T-cell (primary cell): ENCODE measurements at regions not wholly inside any gene's neighbourhood (a gene's known extent, or its start where the extent isn't known, plus 50 kb on each side); places are given as distances from the start of the nearest gene placed in this dataset.

Experiments used
- ATAC-seq, 4 experiments: fragments of 200-7000 bp in 3 of 4; fragments of 150-1000 bp in 1 of 4; cut with Tn5 transposase; replicated peaks in 1 of 4; 1 replicate in 3 of 4; 2 replicates in 1 of 4; pipeline ENCODE4 v1.10.0; 2021; ENCODE audit warnings: moderate library complexity in 3 of 4, mild to moderate bottlenecking in 2 of 4, moderate number of reproducible peaks in 1 of 4
- CTCF ChIA-PET, 2 donors: fragments of 300-600 bp; sonication (Branson Sonifier 250); formaldehyde crosslinking; loops; one replicate each; lab custom pipeline; 2022; ENCODE audit warnings: antibody characterized with exemption in 2 of 2; lab: Charles Lee
- POLR2A ChIA-PET, 2 donors: fragments of 300-600 bp; sonication (Branson Sonifier 250); formaldehyde crosslinking; loops; one replicate each; lab custom pipeline; 2022; ENCODE audit warnings: antibody characterized with exemption in 2 of 2; lab: Charles Lee
- DNase-seq, 35 experiments: peaks; one replicate each; pipeline versions ENCODE4 v3.0.0 to v3.0.0-alpha.2; 2013 to 2023
- H3K27ac ChIP-seq: one replicate; pipeline ENCODE4 v1.5.1; 2013; ENCODE audit warnings: low read length
- H3K27me3 ChIP-seq, 2 experiments: replicated peaks in 1 of 2; 1 replicate in 1 of 2; 2 replicates in 1 of 2; pipeline versions ENCODE4 v1.6.1 to v1.7.0; 2013; ENCODE audit warnings: low read length in 1 of 2, mixed read lengths in 1 of 2; ENCODE audit not compliant: control insufficient read depth in 2 of 2, insufficient read depth in 2 of 2; ENCODE audit errors: extremely low read depth in 1 of 2
- H3K36me3 ChIP-seq, 2 donors: 1 replicate in 1 of 2; 2 replicates in 1 of 2; pipeline versions ENCODE4 v1.6.1 to v1.7.0; 2013; ENCODE audit warnings: low read length in 1 of 2; ENCODE audit not compliant: control insufficient read depth in 2 of 2, insufficient read depth in 1 of 2; ENCODE audit errors: extremely low read depth in 1 of 2
- H3K4me1 ChIP-seq, 2 experiments: 1 replicate in 1 of 2; 2 replicates in 1 of 2; pipeline versions ENCODE4 v1.6.1 to v1.7.0; 2013; ENCODE audit warnings: low read length in 2 of 2, mixed read lengths in 1 of 2; ENCODE audit not compliant: insufficient read depth in 2 of 2, control insufficient read depth in 1 of 2; ENCODE audit errors: extremely low read depth in 1 of 2
- H3K4me3 ChIP-seq, 2 donors: 1 replicate in 1 of 2; 2 replicates in 1 of 2; pipeline versions ENCODE4 v1.5.1 to v1.7.0; 2013; ENCODE audit warnings: mild to moderate bottlenecking in 2 of 2, low read length in 1 of 2, moderate library complexity in 1 of 2; ENCODE audit not compliant: control insufficient read depth in 1 of 2; ENCODE audit errors: extremely low read depth in 1 of 2
- H3K9me3 ChIP-seq: 2 replicates; pipeline ENCODE4 v1.7.0; 2013
- H3K27ac Mint-ChIP-seq, 2 donors: one replicate each; pipeline ENCODE4 v1.8.0; 2020 to 2021; ENCODE audit warnings: mild to moderate bottlenecking in 2 of 2, mixed read lengths in 2 of 2
- H3K27me3 Mint-ChIP-seq, 2 donors: one replicate each; pipeline ENCODE4 v1.8.0; 2021 to 2022; ENCODE audit warnings: mixed read lengths in 2 of 2
- H3K36me3 Mint-ChIP-seq: one replicate; pipeline ENCODE4 v1.8.0; 2021; ENCODE audit warnings: mixed read lengths
- H3K4me1 Mint-ChIP-seq, 3 donors: one replicate each; pipeline ENCODE4 v1.8.0; 2020 to 2022; ENCODE audit warnings: mixed read lengths in 3 of 3, mild to moderate bottlenecking in 1 of 3
- H3K4me3 Mint-ChIP-seq, 3 donors: one replicate each; pipeline ENCODE4 v1.8.0; 2020 to 2022; ENCODE audit warnings: mild to moderate bottlenecking in 3 of 3, mixed read lengths in 3 of 3, moderate library complexity in 3 of 3
- H3K9me3 Mint-ChIP-seq, 3 donors: one replicate each; pipeline ENCODE4 v1.8.0; 2020 to 2022; ENCODE audit warnings: mixed read lengths in 3 of 3
- WGBS: methylation state at CpG from one replicate; pipeline ENCODE4 v1.1.5; 2013; ENCODE audit warnings: missing lambda C conversion rate; ENCODE audit not compliant: insufficient coverage; 5-methylcytosine and 5-hydroxymethylcytosine counted together

DNA sequence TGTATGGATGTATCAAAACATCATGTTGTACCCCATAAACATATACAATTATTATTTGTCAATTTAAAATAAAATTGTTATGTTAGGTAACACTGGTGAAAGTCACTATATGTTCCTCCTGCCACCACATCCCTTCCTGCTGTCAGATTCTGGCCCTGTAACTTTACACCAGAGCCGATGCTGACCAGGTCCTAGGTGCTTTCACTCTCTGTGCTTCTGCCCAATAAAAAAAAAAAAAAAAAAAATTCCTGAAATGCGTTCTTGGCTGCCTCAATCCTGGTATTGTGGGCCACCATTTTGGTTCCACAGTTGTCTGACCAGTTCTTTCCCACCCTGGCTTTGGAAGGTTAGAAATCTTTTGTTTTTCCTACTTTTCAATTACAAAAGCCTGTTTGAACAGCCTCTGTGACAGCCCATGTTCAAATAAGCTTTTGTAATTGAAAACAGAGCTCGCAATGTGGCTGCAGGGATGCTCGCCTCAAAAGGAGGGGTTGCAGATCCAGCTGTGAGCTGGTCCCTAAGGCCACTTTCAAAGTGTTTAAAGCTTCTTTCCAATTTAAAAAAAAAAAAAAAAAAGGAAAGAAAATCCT, 831.0 kb upstream of the EEF2KMT start:
- 33% methylated on average over 1 of the region's 4 CpGs for WGBS
- H3K27ac ChIP-seq = no peak overlapping the region
- H3K4me1 Mint-ChIP-seq = no peaks in the 10 kb centered on the region
- no peaks in the 10 kb centered on the region for H3K36me3 Mint-ChIP-seq
- DNase-seq (no peak), ATAC-seq (no peak)
- no peak overlapping the region for H3K4me3 Mint-ChIP-seq
- H3K36me3 ChIP-seq = no peaks in the 10 kb centered on the region
- no peak overlapping the region for H3K27ac Mint-ChIP-seq
- ChIA-PET CTCF (no interaction called here), POLR2A (no interaction called here)
- no peaks in the 10 kb centered on the region for H3K27me3 Mint-ChIP-seq
- H3K9me3 ChIP-seq = no peaks in the 10 kb centered on the region
- peaks cover 17 to 30% (median 22%) of the 10 kb centered on the region in 3 donors for H3K9me3 Mint-ChIP-seq
- no peak overlapping the region for H3K4me3 ChIP-seq
- no peaks in the 10 kb centered on the region for H3K27me3 ChIP-seq
- no peaks in the 10 kb centered on the region for H3K4me1 ChIP-seq

DNA sequence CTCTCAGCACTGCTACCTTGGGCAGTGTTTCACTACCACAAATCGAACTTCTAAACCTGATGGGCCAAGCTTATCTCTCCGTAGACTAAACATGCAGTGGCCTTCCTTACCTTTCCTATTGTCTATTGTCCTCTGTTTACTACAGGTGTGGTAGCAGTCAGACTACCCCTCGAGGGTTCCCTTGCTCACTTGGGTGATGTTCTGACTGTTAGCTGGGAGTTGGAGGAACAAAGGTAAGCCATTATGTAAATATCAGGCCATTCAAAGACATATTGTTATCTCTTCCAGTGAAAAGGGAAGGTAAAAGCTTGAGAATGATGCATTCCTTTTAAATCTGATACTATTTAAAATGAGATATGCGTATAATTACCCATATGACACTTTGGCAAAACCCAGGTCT, 828.3 kb upstream of the EEF2KMT start:
- Histone ChIP-seq H3K27me3 (no peaks in the 10 kb centered on the region), H3K4me1 (no peaks in the 10 kb centered on the region), H3K36me3 (no peaks in the 10 kb centered on the region), H3K27ac (no peak overlapping the region), H3K4me3 (no peak overlapping the region), H3K9me3 (no peaks in the 10 kb centered on the region)
- no peaks in the 10 kb centered on the region for H3K27me3 Mint-ChIP-seq
- WGBS = 92% methylated on average over 2 of the region's 4 CpGs
- POLR2A ChIA-PET = no interaction called here
- H3K27ac Mint-ChIP-seq = no peak overlapping the region
- no peak overlapping the region for H3K4me3 Mint-ChIP-seq
- DNase-seq = no peak
- no peaks in the 10 kb centered on the region for H3K4me1 Mint-ChIP-seq
- CTCF ChIA-PET = interaction anchor here in 1 of 2 donors (0.6 kb wide), 1 partner anchor 29 kb away, joined by 5 read pairs; no protein-coding TSS in a partner anchor
- H3K36me3 Mint-ChIP-seq = no peaks in the 10 kb centered on the region
- peaks cover 11 to 25% (median 20%) of the 10 kb centered on the region in 3 donors for H3K9me3 Mint-ChIP-seq
- no peak for ATAC-seq

DNA sequence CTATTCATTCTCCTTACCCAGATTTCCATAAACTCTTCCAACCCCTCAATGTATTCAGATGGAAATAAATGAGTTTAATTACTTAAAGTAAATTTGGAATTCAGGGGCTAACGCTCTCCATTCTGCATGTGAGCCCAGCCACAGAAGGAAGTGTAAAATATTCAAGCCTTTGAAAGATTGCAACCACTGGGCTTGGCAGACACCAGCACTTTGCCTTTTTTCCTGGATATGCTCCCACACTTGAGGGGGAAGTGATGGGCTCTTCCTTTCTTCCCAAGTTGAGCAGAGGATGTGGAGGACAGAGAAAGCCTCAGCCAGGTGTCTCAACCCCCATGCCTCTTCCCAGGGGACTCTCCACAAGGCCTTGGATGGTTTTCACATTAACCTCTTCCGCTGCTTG, 825.1 kb upstream of the EEF2KMT start:
- no CpG with 5 or more reads among the region's 2 CpGs for WGBS
- no peaks in the 10 kb centered on the region for H3K4me1 Mint-ChIP-seq
- no peak overlapping the region for H3K4me3 Mint-ChIP-seq
- Histone ChIP-seq H3K4me3 (no peak overlapping the region), H3K27me3 (no peaks in the 10 kb centered on the region), H3K27ac (no peak overlapping the region), H3K36me3 (no peaks in the 10 kb centered on the region), H3K9me3 (no peaks in the 10 kb centered on the region), H3K4me1 (no peaks in the 10 kb centered on the region)
- no peak overlapping the region for H3K27ac Mint-ChIP-seq
- H3K9me3 Mint-ChIP-seq = peaks cover 9 to 27% (median 18%) of the 10 kb centered on the region in 3 donors
- DNase-seq = no peak
- POLR2A ChIA-PET = no interaction called here
- H3K27me3 Mint-ChIP-seq = no peaks in the 10 kb centered on the region
- ATAC-seq = no peak
- H3K36me3 Mint-ChIP-seq = no peaks in the 10 kb centered on the region
- CTCF ChIA-PET = no interaction called here

GRCh38 chr16:5918567-5919130, 821.1 kb upstream of the EEF2KMT start:
- H3K4me1 Mint-ChIP-seq = no peaks in the 10 kb centered on the region
- Histone ChIP-seq H3K27me3 (peaks cover 0 to 2% of the 10 kb centered on the region in 2 experiments), H3K4me1 (no peaks in the 10 kb centered on the region), H3K9me3 (no peaks in the 10 kb centered on the region), H3K4me3 (no peak overlapping the region), H3K27ac (no peak overlapping the region), H3K36me3 (no peaks in the 10 kb centered on the region)
- DNase-seq (no peak), ATAC-seq (no peak)
- POLR2A ChIA-PET = no interaction called here
- no peak overlapping the region for H3K4me3 Mint-ChIP-seq
- peaks cover 12 to 16% (median 15%) of the 10 kb centered on the region in 3 donors for H3K9me3 Mint-ChIP-seq
- 54% methylated on average over 3 of the region's 4 CpGs for WGBS
- H3K27me3 Mint-ChIP-seq = no peaks in the 10 kb centered on the region
- H3K27ac Mint-ChIP-seq = no peak overlapping the region
- CTCF ChIA-PET = no interaction called here
- no peaks in the 10 kb centered on the region for H3K36me3 Mint-ChIP-seq

DNA sequence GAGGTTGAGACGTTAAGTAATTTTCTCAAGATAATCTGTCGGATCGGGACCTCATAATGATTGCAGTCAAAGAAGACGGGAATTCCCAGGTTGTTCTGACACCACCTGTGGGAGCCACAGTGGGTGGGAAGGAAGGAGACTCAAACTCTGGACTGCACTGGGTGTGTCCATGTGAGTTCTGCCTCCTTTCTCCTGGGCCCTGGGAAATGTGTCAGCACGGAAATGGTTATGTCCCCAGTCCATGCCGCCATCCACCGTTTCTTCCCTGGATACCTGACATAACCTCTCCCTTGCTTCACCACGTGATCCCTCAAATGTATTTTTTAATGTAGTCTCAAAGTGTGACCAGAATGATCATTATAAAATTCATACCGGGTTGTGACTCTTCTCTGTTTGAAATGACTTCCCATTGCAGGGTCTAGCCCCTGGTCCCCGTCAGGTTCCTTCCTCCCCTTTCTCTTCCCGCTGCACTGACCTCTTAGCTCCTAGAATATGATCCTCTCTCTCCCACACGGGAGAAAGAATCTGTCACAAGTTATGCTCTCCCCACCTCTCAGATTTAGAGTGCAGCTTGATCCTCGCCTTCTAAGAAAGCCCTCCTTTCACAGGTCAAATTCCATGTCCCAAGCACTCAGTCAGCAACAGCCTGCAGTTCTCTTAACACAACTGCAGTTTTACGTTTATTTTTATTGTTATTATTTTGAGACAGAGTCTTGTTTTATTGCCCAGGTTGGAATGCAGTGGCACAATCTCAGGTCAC, 820.0 kb upstream of the EEF2KMT start:
- no peaks in the 10 kb centered on the region for H3K9me3 ChIP-seq
- H3K4me1 ChIP-seq = no peaks in the 10 kb centered on the region
- ChIA-PET POLR2A (no interaction called here), CTCF (no interaction called here)
- H3K4me3 ChIP-seq = no peak overlapping the region
- WGBS = 81% methylated on average over 3 of the region's 14 CpGs
- no peaks in the 10 kb centered on the region for H3K36me3 ChIP-seq
- ATAC-seq (no peak), DNase-seq (no peak)
- Mint-ChIP-seq H3K4me1 (no peaks in the 10 kb centered on the region), H3K4me3 (no peak overlapping the region), H3K27ac (no peak overlapping the region), H3K36me3 (no peaks in the 10 kb centered on the region), H3K9me3 (peaks cover 12 to 17% (median 15%) of the 10 kb centered on the region in 3 donors), H3K27me3 (no peaks in the 10 kb centered on the region)
- peaks cover 0 to 2% of the 10 kb centered on the region in 2 experiments for H3K27me3 ChIP-seq
- H3K27ac ChIP-seq = no peak overlapping the region

GRCh38 chr16:5916711-5917191, 819.2 kb upstream of the EEF2KMT start:
- ATAC-seq (no peak), DNase-seq (no peak)
- no peak overlapping the region for H3K4me3 ChIP-seq
- Mint-ChIP-seq H3K4me1 (no peaks in the 10 kb centered on the region), H3K9me3 (peaks cover 12 to 22% (median 19%) of the 10 kb centered on the region in 3 donors), H3K4me3 (no peak overlapping the region), H3K27me3 (no peaks in the 10 kb centered on the region), H3K27ac (no peak overlapping the region), H3K36me3 (no peaks in the 10 kb centered on the region)
- no peaks in the 10 kb centered on the region for H3K4me1 ChIP-seq
- CTCF ChIA-PET = no interaction called here
- peaks cover 0 to 2% of the 10 kb centered on the region in 2 experiments for H3K27me3 ChIP-seq
- no peaks in the 10 kb centered on the region for H3K36me3 ChIP-seq
- POLR2A ChIA-PET = no interaction called here
- no peaks in the 10 kb centered on the region for H3K9me3 ChIP-seq
- WGBS = 0% methylated on average over 1 of the region's 11 CpGs
- H3K27ac ChIP-seq = no peak overlapping the region
